HCT116 (cell line): ENCODE measurements at regions not wholly inside any gene's neighbourhood (a gene's known extent, or its start where the extent isn't known, plus 50 kb on each side); places are given as distances from the start of the nearest gene placed in this dataset.

Experiments used
- ATAC-seq: fragments of 200-7000 bp; cut with Tn5 transposase; 2 replicates; pipeline ENCODE4 v1.9.1; 2020; ENCODE audit warnings: mild to moderate bottlenecking, moderate library complexity
- BruUV-seq: library from RNA; stranded (reverse); fragments of 400-500 nt; replicated peaks from 2 replicates; lab custom pipeline; 2021; lab: Mats Ljungman, UMichigan
- CTCF ChIA-PET: fragments of 300-600 bp; sonication (Branson Sonifier 250); formaldehyde crosslinking; loops from one replicate; lab custom pipeline; 2021; ENCODE audit warnings: antibody characterized with exemption; lab: Charles Lee
- POLR2A ChIA-PET: fragments of 300-600, 350-600 bp; sonication (Branson Sonifier 250); formaldehyde crosslinking; loops from one replicate; lab custom pipeline; 2021; ENCODE audit warnings: antibody characterized with exemption; lab: Charles Lee
- RAD21 ChIA-PET, 2 experiments: fragments of 300-600 bp; sonication (Branson Sonifier 250); formaldehyde crosslinking; loops; one replicate each; lab custom pipeline; 2023; ENCODE audit warnings: low total read pairs in 2 of 2; ENCODE audit not compliant: uncharacterized antibody in 2 of 2, unreplicated experiment in 2 of 2, low non-redundant PET in 1 of 2; lab: Charles Lee
- DNase-seq: peaks from one replicate; pipeline ENCODE4 v3.0.0-alpha.2; 2010; ENCODE audit warnings: low read depth, low spot score
- H2AFZ ChIP-seq: fragments of 200-600 bp; shearing (Covaris generic), sonication (generic); 2 replicates; pipeline ENCODE4 v1.6.1; 2017; ENCODE audit warnings: low read depth, mixed run types, mixed read lengths, antibody characterized with exemption, low read length; ENCODE audit not compliant: poor library complexity, severe bottlenecking
- H3K27ac ChIP-seq: 2 replicates; pipeline ENCODE4 v1.5.1; 2012; ENCODE audit warnings: low read depth, low read length
- H3K27me3 ChIP-seq: fragments of 200-600 bp; sonication (generic); 2 replicates; pipeline ENCODE4 v1.6.1; 2016; ENCODE audit warnings: mixed run types, low read length, mixed read lengths; ENCODE audit not compliant: insufficient read depth
- H3K36me3 ChIP-seq, 2 experiments: fragments of 200-500 bp in 1 of 2; fragments of 200-600 bp in 1 of 2; sonication (Bioruptor generic) in 1 of 2; sonication (generic) in 1 of 2; 2 replicates each; pipeline versions ENCODE4 v1.5.1 to v1.6.1; 2014 to 2016; ENCODE audit warnings: low read length in 2 of 2, inconsistent platforms in 1 of 2, mixed read lengths in 1 of 2, mixed run types in 1 of 2; ENCODE audit not compliant: insufficient read depth in 2 of 2, control insufficient read depth in 1 of 2
- H3K4me1 ChIP-seq, 2 experiments: fragments of 200-600 bp in 1 of 2; sonication (generic) in 1 of 2; 2 replicates each; pipeline versions ENCODE4 v1.5.1 to v1.6.1; 2012 to 2017; ENCODE audit warnings: low read length in 2 of 2, inconsistent platforms in 1 of 2, mild to moderate bottlenecking in 1 of 2, mixed read lengths in 1 of 2, mixed run types in 1 of 2, moderate library complexity in 1 of 2; ENCODE audit not compliant: insufficient read depth in 2 of 2, control insufficient read depth in 1 of 2
- H3K4me2 ChIP-seq: fragments of 200-600 bp; sonication (generic); 2 replicates; pipeline ENCODE4 v1.6.1; 2017; ENCODE audit warnings: mixed run types, low read length, mixed read lengths
- H3K4me3 ChIP-seq, 2 experiments: fragments of 200-600 bp in 1 of 2; sonication (generic) in 1 of 2; replicated peaks in 1 of 2; 2 replicates each; pipeline ENCODE4 v1.5.1; 2011 to 2016; ENCODE audit warnings: low read length in 2 of 2, control low read depth in 1 of 2, low read depth in 1 of 2, mild to moderate bottlenecking in 1 of 2, mixed read lengths in 1 of 2, mixed run types in 1 of 2
- H3K79me2 ChIP-seq: fragments of 200-600 bp; sonication (generic); 2 replicates; pipeline ENCODE4 v1.6.1; 2017; ENCODE audit warnings: mild to moderate bottlenecking, mixed run types, low read length, moderate library complexity, mixed read lengths; ENCODE audit not compliant: insufficient read depth
- H3K9ac ChIP-seq: fragments of 200-600 bp; sonication (generic); 2 replicates; pipeline ENCODE4 v1.6.1; 2016; ENCODE audit warnings: low read length, mixed read lengths
- H3K9me2 ChIP-seq: fragments of 200-600 bp; sonication (generic), shearing (Covaris generic); 2 replicates; pipeline ENCODE4 v1.6.1; 2017; ENCODE audit warnings: mixed run types, mild to moderate bottlenecking, moderate library complexity; ENCODE audit not compliant: insufficient read depth
- H3K9me3 ChIP-seq, 2 experiments: fragments of 200-500 bp in 1 of 2; fragments of 200-600 bp in 1 of 2; sonication (Bioruptor generic) in 1 of 2; sonication (generic) in 1 of 2; 2 replicates each; pipeline ENCODE4 v1.6.1; 2014 to 2017; ENCODE audit warnings: low read length in 2 of 2, mixed read lengths in 2 of 2, inconsistent platforms in 1 of 2, low read depth in 1 of 2, mild to moderate bottlenecking in 1 of 2, mixed run types in 1 of 2, moderate library complexity in 1 of 2; ENCODE audit not compliant: control insufficient read depth in 1 of 2, insufficient read depth in 1 of 2
- H4K20me1 ChIP-seq: fragments of 200-600 bp; sonication (generic), shearing (Covaris generic); 2 replicates; pipeline ENCODE4 v1.6.1; 2017; ENCODE audit warnings: mixed run types, mild to moderate bottlenecking, moderate library complexity; ENCODE audit not compliant: insufficient read depth
- JUND ChIP-seq: IDR thresholded peaks from 2 replicates; pipeline ENCODE4 v1.6.1; 2012
- REST ChIP-seq: IDR thresholded peaks from 2 replicates; pipeline ENCODE4 v1.6.1; 2012; ENCODE audit warnings: low read depth
- ZBTB33 ChIP-seq: IDR thresholded peaks from 2 replicates; pipeline ENCODE4 v1.6.1; 2011; ENCODE audit warnings: mild to moderate bottlenecking, low read length, moderate library complexity; ENCODE audit not compliant: insufficient replicate concordance; ENCODE audit errors: extremely low read depth
- ZNF274 ChIP-seq: fragments of 200-500 bp; sonication (Bioruptor generic); IDR thresholded peaks from 2 replicates; pipeline ENCODE4 v1.6.1; 2014; ENCODE audit warnings: mild to moderate bottlenecking, low read depth, low read length, inconsistent platforms
- intact Hi-C: fragments of 100-400 bp; cut with micrococcal nuclease; formaldehyde crosslinking; loops from 2 replicates; pipeline ENCODE4 v1.10.0; 2022

DNA sequence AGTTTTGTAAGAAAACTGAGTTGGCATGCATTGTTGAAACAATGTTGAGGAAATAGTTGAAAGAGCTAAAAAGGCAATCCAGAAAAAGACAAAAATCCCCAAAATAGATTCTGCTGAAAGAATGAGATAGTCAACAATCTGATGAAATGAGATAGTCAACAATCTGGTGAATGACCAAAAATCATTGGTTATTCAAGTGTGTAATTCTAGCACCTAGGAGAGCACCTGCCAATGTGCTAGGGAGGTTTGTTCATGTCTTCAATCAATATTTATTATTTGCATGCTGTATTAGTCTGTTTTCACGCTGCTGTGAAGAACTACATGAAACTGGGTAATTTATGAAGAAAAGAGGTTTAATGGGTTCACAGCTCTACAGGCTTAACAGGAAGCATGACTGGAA, 307.1 kb upstream of the HSF2 start:
- Histone ChIP-seq H3K9me3 (no peaks in the 10 kb centered on the region), H3K9ac (no peak overlapping the region), H2AFZ (no peak overlapping the region), H3K4me1 (no peaks in the 10 kb centered on the region), H3K79me2 (no peaks in the 10 kb centered on the region), H3K27ac (no peak overlapping the region), H3K4me2 (no peak overlapping the region), H3K4me3 (no peak overlapping the region), H4K20me1 (no peaks in the 10 kb centered on the region), H3K36me3 (no peaks in the 10 kb centered on the region), H3K27me3 (no peaks in the 10 kb centered on the region), H3K9me2 (no peaks in the 10 kb centered on the region; the same call in 1 of the 2 replicates)
- POLR2A ChIA-PET, result no interaction called here
- CTCF ChIA-PET, result no interaction called here
- ATAC-seq, result no peak
- DNase-seq, result no peak
- TF ChIP-seq JUND, result no peak
- TF ChIP-seq REST, result peak; percentile 8; the same call in 1 of the 2 replicates
- TF ChIP-seq ZNF274, result no peak
- TF ChIP-seq ZBTB33, result no peak
- intact Hi-C loops, result no loop called here
- BruUV-seq, result no TSS peak
- RAD21 ChIA-PET, result no interaction called here
